HG03565 (cell line): ENCODE measurements at regions not wholly inside any gene's neighbourhood (a gene's known extent, or its start where the extent isn't known, plus 50 kb on each side); places are given as distances from the start of the nearest gene placed in this dataset.
"Not testable (repeated sequence)": the region's sequence is repeated elsewhere in the genome, so short reads cannot be mapped to it uniquely, and the experiment has no call there.

ENCODE experiments used
- ATAC-seq: cut with Tn5 transposase; IDR thresholded peaks from one replicate; pipeline ENCODE4 v1.9.1; 2021; ENCODE audit warnings: mild to moderate bottlenecking, moderate library complexity; ENCODE audit not compliant: unreplicated experiment

GRCh38 chrY:17593748-17594147, 286.3 kb downstream of the CDY2B start:
- ATAC-seq = not testable (repeated sequence)

- peak; percentile 22 for ATAC-seq
These were observed 300.0 kb downstream of the CDY2B start for GRCh38 chrY:17579956-17580519.

GRCh38 chrY:17579131-17579955, 300.7 kb downstream of the CDY2B start:
- ATAC-seq = peak; percentile 79

- ATAC-seq = not testable (repeated sequence)
These were observed 316.9 kb downstream of the CDY2B start for GRCh38 chrY:17563114-17563513.
